ENCODE measurements at regions not wholly inside any gene's neighbourhood (a gene's known extent, or its start where the extent isn't known, plus 50 kb on each side); places are given as distances from the start of the nearest gene placed in this dataset.

DNA sequence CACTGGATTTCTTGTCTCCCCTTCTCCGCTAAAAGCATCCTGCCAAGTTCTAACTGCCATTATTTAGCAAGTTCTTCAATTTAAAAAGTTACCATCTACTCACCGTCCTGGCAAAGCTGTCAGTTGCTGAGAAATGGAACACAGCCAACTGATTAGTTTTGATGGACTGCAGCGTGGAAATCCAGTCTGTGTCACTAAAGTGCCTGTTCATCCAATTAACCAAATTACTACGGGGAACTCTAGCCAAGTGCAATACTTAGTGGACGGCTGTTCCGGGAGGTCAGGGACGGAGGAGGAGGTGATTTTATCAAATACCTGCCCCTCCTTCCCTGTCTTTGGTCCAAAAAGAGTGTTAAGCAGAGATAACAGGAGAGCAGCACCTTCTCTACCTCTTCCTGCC is 260.7 kb downstream of the MAF start:
- H3K4me1 ChIP-seq (ENCODE audit: insufficient read depth) = peaks cover 5% of the 10 kb centered on the region
- H4K20me1 ChIP-seq (ENCODE audit: insufficient read depth, poor library complexity, severe bottlenecking) = no peaks in the 10 kb centered on the region
- H3K4me3 ChIP-seq = no peak overlapping the region
- no peaks in the 10 kb centered on the region for H3K27me3 ChIP-seq
- H3K4me2 ChIP-seq = no peak overlapping the region
- DNase-seq (ENCODE audit: low spot score) = no peak
- no peaks in the 10 kb centered on the region for H3K36me3 ChIP-seq (replicated peaks; ENCODE audit: insufficient read depth, low read depth)
- H3K79me2 ChIP-seq = no peaks in the 10 kb centered on the region
- no peak overlapping the region for H2AFZ ChIP-seq
- 51% methylated on average over 7 of the region's 7 CpGs for WGBS (ENCODE audit: low lambda C conversion rate, missing lambda C conversion rate)
- H3K27ac ChIP-seq = no peak overlapping the region
- no peaks in the 10 kb centered on the region for H3K9me3 ChIP-seq (ENCODE audit: low read depth)
- no peaks in the 10 kb centered on the region for H3K9me2 ChIP-seq (replicated peaks; ENCODE audit: insufficient read depth)
- no peak for TF ChIP-seq EZH2phosphoT487 (IDR thresholded peaks at IDR 0.05; ENCODE audit: low read depth, severe bottlenecking, unreplicated experiment)
- no peak for TF ChIP-seq EZH2 (IDR thresholded peaks at IDR 0.05; ENCODE audit: borderline replicate concordance)
- TF ChIP-seq, protein P1, sequence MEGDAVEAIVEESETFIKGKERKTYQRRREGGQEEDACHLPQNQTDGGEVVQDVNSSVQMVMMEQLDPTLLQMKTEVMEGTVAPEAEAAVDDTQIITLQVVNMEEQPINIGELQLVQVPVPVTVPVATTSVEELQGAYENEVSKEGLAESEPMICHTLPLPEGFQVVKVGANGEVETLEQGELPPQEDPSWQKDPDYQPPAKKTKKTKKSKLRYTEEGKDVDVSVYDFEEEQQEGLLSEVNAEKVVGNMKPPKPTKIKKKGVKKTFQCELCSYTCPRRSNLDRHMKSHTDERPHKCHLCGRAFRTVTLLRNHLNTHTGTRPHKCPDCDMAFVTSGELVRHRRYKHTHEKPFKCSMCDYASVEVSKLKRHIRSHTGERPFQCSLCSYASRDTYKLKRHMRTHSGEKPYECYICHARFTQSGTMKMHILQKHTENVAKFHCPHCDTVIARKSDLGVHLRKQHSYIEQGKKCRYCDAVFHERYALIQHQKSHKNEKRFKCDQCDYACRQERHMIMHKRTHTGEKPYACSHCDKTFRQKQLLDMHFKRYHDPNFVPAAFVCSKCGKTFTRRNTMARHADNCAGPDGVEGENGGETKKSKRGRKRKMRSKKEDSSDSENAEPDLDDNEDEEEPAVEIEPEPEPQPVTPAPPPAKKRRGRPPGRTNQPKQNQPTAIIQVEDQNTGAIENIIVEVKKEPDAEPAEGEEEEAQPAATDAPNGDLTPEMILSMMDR (IDR thresholded peaks at IDR 0.05; ENCODE audit: poor library complexity) = no peak

DNA sequence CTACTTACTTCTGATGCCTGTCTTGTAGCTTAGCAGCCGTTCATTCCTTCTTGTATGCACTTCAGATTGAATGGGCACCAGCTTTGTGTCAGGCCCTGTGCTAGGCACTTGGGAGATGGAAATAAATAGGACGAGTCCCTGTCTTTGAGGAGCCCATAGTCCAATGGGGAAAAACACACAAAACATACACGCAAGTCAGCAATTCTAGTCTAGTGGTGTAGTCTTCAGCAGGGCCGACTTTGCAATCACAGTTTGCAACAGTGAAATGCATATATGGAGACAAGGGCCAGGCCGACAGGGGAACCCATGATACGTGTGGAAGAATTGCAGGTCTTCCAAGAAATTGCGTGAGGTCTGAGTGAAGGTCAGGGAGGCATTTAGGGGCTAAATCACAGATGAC is 262.6 kb downstream of the MAF start:
- DNase-seq (ENCODE audit: low spot score) = no peak
- WGBS (ENCODE audit: low lambda C conversion rate, missing lambda C conversion rate) = 93% methylated on average over 7 of the region's 7 CpGs
- no peaks in the 10 kb centered on the region for H3K9me2 ChIP-seq (replicated peaks; ENCODE audit: insufficient read depth)

DNA sequence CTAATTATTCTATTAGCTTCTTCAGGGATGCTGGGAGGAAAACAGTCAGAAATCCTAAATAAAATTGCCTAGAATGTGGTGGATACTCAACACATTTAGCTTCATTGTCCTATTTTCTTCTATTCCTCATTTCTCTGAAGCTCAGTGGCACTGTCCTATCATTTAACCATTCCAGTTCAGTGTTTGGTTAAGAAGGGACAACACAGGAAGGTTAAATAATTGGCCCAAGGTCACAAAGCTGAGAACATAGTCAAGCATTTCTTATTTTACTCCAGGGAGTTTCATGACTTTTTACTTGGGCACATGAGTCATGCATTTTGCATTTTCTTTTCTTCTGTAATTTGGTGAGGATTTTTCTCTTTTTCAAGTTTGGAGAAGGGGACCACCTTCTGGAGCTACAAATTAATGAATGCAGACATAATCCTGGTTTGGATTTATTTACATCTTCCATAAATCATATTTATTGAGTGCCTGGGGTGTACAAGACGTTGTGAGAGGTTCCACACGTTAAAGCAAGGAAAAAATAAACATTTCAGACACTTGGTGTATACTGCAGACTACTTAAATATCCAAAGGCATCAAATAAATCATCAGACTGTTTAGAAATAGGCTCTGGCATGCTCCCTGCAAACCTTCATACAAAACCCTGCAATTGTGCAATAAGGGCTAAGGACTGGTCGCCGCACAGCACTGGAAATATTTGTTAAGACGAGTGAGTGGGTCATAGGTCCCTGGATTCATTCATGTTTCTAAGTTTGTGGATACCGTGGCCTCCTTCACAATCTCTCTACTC is 263.9 kb downstream of the MAF start:
- Histone ChIP-seq H3K4me2 (no peak overlapping the region), H2AFZ (no peak overlapping the region), H3K79me2 (no peaks in the 10 kb centered on the region), H3K4me3 (no peak overlapping the region), H3K27ac (peak overlapping the region; percentile 2), H3K4me1 (ENCODE audit: insufficient read depth) (peaks cover 5% of the 10 kb centered on the region), H3K27me3 (no peaks in the 10 kb centered on the region), H4K20me1 (ENCODE audit: insufficient read depth, poor library complexity, severe bottlenecking) (no peaks in the 10 kb centered on the region), H3K9me2 (replicated peaks; ENCODE audit: insufficient read depth) (no peaks in the 10 kb centered on the region), H3K36me3 (replicated peaks; ENCODE audit: insufficient read depth, low read depth) (no peaks in the 10 kb centered on the region), H3K9me3 (ENCODE audit: low read depth) (no peaks in the 10 kb centered on the region)
- peak; percentile 24 for DNase-seq (ENCODE audit: low spot score)
- TF ChIP-seq EZH2 (IDR thresholded peaks at IDR 0.05; ENCODE audit: borderline replicate concordance) = no peak
- TF ChIP-seq, protein P1 (IDR thresholded peaks at IDR 0.05; ENCODE audit: poor library complexity) = no peak
- TF ChIP-seq EZH2phosphoT487 (IDR thresholded peaks at IDR 0.05; ENCODE audit: low read depth, severe bottlenecking, unreplicated experiment) = no peak
- WGBS (ENCODE audit: low lambda C conversion rate, missing lambda C conversion rate) = 49% methylated on average over 6 of the region's 6 CpGs

More for the DNA sequence above, 262.6 kb downstream of the MAF start:
- H3K36me3 ChIP-seq (replicated peaks; ENCODE audit: insufficient read depth, low read depth) = no peaks in the 10 kb centered on the region
- no peak overlapping the region for H2AFZ ChIP-seq
- H4K20me1 ChIP-seq (ENCODE audit: insufficient read depth, poor library complexity, severe bottlenecking) = no peaks in the 10 kb centered on the region
- no peaks in the 10 kb centered on the region for H3K79me2 ChIP-seq
- no peak overlapping the region for H3K4me2 ChIP-seq
- H3K4me3 ChIP-seq = no peak overlapping the region
- TF ChIP-seq, protein P1 (IDR thresholded peaks at IDR 0.05; ENCODE audit: poor library complexity) = no peak
- TF ChIP-seq EZH2 (IDR thresholded peaks at IDR 0.05; ENCODE audit: borderline replicate concordance) = no peak
- no peak for TF ChIP-seq EZH2phosphoT487 (IDR thresholded peaks at IDR 0.05; ENCODE audit: low read depth, severe bottlenecking, unreplicated experiment)
- no peaks in the 10 kb centered on the region for H3K9me3 ChIP-seq (ENCODE audit: low read depth)
- H3K4me1 ChIP-seq (ENCODE audit: insufficient read depth) = peaks cover 5% of the 10 kb centered on the region
- H3K27me3 ChIP-seq = no peaks in the 10 kb centered on the region
- no peak overlapping the region for H3K27ac ChIP-seq
